Testis (tissue), 2 donors: ENCODE measurements at regions not wholly inside any gene's neighbourhood (a gene's known extent, or its start where the extent isn't known, plus 50 kb on each side); places are given as distances from the start of the nearest gene placed in this dataset.

Experiments used
- DNase-seq: peaks from one replicate; pipeline ENCODE4 v3.0.0-alpha.2; 2019
- H3K27ac ChIP-seq, 2 donors: fragments of 200-600 bp; sonication (generic); one replicate each; pipeline ENCODE4 v1.5.1; 2019
- H3K27me3 ChIP-seq: fragments of 200-600 bp; sonication (generic); one replicate; pipeline ENCODE4 v1.5.1; 2019
- H3K36me3 ChIP-seq: fragments of 200-600 bp; sonication (generic); one replicate; pipeline ENCODE4 v1.5.1; 2017; ENCODE audit warnings: low read depth; ENCODE audit errors: missing control alignments
- H3K4me1 ChIP-seq: fragments of 200-600 bp; sonication (generic); one replicate; pipeline ENCODE4 v1.5.1; 2019
- H3K4me3 ChIP-seq, 2 donors: fragments of 200-600 bp; sonication (generic); one replicate each; pipeline ENCODE4 v1.5.1; 2017 to 2019
- H3K9me3 ChIP-seq: fragments of 200-600 bp; sonication (generic); one replicate; pipeline ENCODE4 v1.5.1; 2017
- CTCF ChIP-seq, 3 experiments: fragments of 450-650 bp in 2 of 3; fragments of 200-600 bp in 1 of 3; sonication (generic) in 1 of 3; IDR thresholded peaks; one replicate each; pipeline ENCODE4 v1.5.1; 2016 to 2019; ENCODE audit warnings: antibody characterized with exemption in 3 of 3, mild to moderate bottlenecking in 2 of 3, moderate library complexity in 1 of 3
- POLR2A ChIP-seq: fragments of 450-650 bp; IDR thresholded peaks from one replicate; pipeline ENCODE4 v1.6.1; 2017; ENCODE audit warnings: antibody characterized with exemption, mild to moderate bottlenecking, moderate library complexity
- WGBS, 2 donors: methylation state at CpG; one replicate each; pipeline ENCODE4 v1.1.5; 2018; 5-methylcytosine and 5-hydroxymethylcytosine counted together
- intact Hi-C: fragments of 100-400 bp; cut with DNase I; formaldehyde crosslinking; loops from one replicate; pipeline ENCODE4 v1.15.1; 2023; ENCODE audit warnings: low total_unique reads

GRCh38 chr9:120338340-120338739 lies 241.6 kb downstream of the CDK5RAP2 start:
- TF ChIP-seq POLR2A (no peak), CTCF (IDR thresholded peaks at IDR 0.05) (no peak)
- WGBS, 2 donors, result 77 to 88% methylated on average over 2 of the region's 2 CpGs
- no peak overlapping the region for H3K4me3 ChIP-seq
- H3K27me3 ChIP-seq, result no peaks in the 10 kb centered on the region
- no peak overlapping the region for H3K27ac ChIP-seq
- H3K36me3 ChIP-seq, result no peaks in the 10 kb centered on the region
- H3K9me3 ChIP-seq, result no peaks in the 10 kb centered on the region
- intact Hi-C loops, result no loop called here
- no peaks in the 10 kb centered on the region for H3K4me1 ChIP-seq
- DNase-seq, result no peak

GRCh38 chr9:120337131-120337530 lies 242.8 kb downstream of the CDK5RAP2 start:
- H3K27me3 ChIP-seq, result no peaks in the 10 kb centered on the region
- 82 to 89% methylated on average over 4 of the region's 4 CpGs for WGBS, 2 donors
- TF ChIP-seq CTCF (IDR thresholded peaks at IDR 0.05) (no peak), POLR2A (no peak)

GRCh38 chr9:120336753-120337090 lies 243.2 kb downstream of the CDK5RAP2 start:
- TF ChIP-seq CTCF (IDR thresholded peaks at IDR 0.05) (no peak), POLR2A (no peak)
- DNase-seq, result no peak
- 93 to 97% methylated on average over 3 to 4 of the region's 4 CpGs for WGBS, 2 donors

More at GRCh38 chr9:120337131-120337530, 242.8 kb downstream of the CDK5RAP2 start:
- H3K27ac ChIP-seq, result no peak overlapping the region
- no peak overlapping the region for H3K4me3 ChIP-seq
- no peaks in the 10 kb centered on the region for H3K9me3 ChIP-seq
- no peaks in the 10 kb centered on the region for H3K36me3 ChIP-seq
- no peaks in the 10 kb centered on the region for H3K4me1 ChIP-seq
- intact Hi-C loops, result no loop called here
- no peak for DNase-seq

GRCh38 chr9:120336021-120336752 lies 243.8 kb downstream of the CDK5RAP2 start:
- TF ChIP-seq POLR2A, result no peak
- no peak for TF ChIP-seq CTCF (IDR thresholded peaks at IDR 0.05)
- Histone ChIP-seq H3K9me3 (no peaks in the 10 kb centered on the region), H3K27me3 (no peaks in the 10 kb centered on the region), H3K4me1 (no peaks in the 10 kb centered on the region), H3K36me3 (no peaks in the 10 kb centered on the region), H3K4me3 (no peak overlapping the region), H3K27ac (no peak overlapping the region)
- WGBS, 2 donors, result 89 to 90% methylated on average over 6 of the region's 6 CpGs
- intact Hi-C loops, result no loop called here
- no peak for DNase-seq

More at GRCh38 chr9:120336753-120337090, 243.2 kb downstream of the CDK5RAP2 start:
- Histone ChIP-seq H3K36me3 (no peaks in the 10 kb centered on the region), H3K9me3 (no peaks in the 10 kb centered on the region), H3K4me3 (no peak overlapping the region), H3K27me3 (no peaks in the 10 kb centered on the region), H3K4me1 (no peaks in the 10 kb centered on the region), H3K27ac (no peak overlapping the region)
- intact Hi-C loops, result no loop called here

- H3K27me3 ChIP-seq, result no peaks in the 10 kb centered on the region
- no peaks in the 10 kb centered on the region for H3K4me1 ChIP-seq
- TF ChIP-seq POLR2A, result no peak
- no peak for TF ChIP-seq CTCF (IDR thresholded peaks at IDR 0.05)
- no peak overlapping the region for H3K4me3 ChIP-seq
- no peaks in the 10 kb centered on the region for H3K9me3 ChIP-seq
- intact Hi-C loops, result no loop called here
- no peak overlapping the region for H3K27ac ChIP-seq
- no peak for DNase-seq
- 95 to 97% methylated on average over 3 of the region's 3 CpGs for WGBS, 2 donors
- H3K36me3 ChIP-seq, result no peaks in the 10 kb centered on the region
Observed at GRCh38 chr9:120331913-120332312, 248.1 kb downstream of the CDK5RAP2 start.
